ENCODE measurements at regions not wholly inside any gene's neighbourhood (a gene's known extent, or its start where the extent isn't known, plus 50 kb on each side); places are given as distances from the start of the nearest gene placed in this dataset.
"Not testable (repeated sequence)": the region's sequence is repeated elsewhere in the genome, so short reads cannot be mapped to it uniquely, and the experiment has no call there.

DNA sequence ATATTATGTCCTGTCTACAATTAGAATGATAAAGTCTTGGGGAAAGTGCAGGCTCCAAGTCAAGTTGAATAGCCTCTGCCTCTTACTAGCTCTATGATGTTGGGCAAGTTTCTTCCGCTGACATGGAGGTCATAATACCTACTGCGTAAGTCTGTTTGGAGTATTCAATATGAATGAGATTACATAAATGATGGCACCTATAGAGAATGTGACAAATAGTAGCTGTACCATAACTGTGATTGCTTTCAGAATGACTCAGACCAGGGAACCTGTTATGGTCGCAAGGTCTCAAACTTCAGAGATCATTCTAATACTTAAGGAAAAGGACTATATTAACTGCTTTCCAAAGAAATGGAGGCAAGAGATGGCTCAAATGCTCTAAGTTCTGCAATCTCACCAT lies 94.0 kb upstream of the ABCA1 start:
- no peak for DNase-seq (ENCODE audit: extremely low read depth, low read depth)

GRCh38 chr9:105022545-105022944 lies 94.6 kb upstream of the ABCA1 start:
- DNase-seq (ENCODE audit: extremely low read depth, low read depth) = not testable (repeated sequence)

GRCh38 chr9:105023788-105024187 lies 95.8 kb upstream of the ABCA1 start:
- no peak for DNase-seq (ENCODE audit: extremely low read depth, low read depth)

- DNase-seq (ENCODE audit: extremely low read depth, low read depth) = no peak
These were observed 96.6 kb upstream of the ABCA1 start for GRCh38 chr9:105024529-105024928.

DNA sequence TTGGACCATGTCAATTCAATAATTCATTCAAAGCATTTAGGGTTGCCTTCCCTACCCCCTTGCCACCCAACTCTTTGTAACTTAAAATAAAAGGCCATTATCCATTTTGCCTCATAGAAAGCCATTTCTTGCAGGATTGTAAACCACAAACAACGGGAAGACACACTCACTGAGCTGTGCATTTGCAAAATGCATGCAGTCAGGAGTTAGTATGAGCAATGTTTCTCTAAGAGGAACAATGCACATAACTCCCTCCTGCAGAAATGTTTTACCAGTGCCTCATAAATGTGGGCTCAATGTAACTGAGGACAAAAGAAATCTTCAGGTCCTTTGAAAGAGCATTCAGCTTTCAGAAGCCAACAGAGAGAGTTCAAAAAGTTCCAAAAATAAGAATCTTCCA lies 98.5 kb upstream of the ABCA1 start:
- DNase-seq (ENCODE audit: extremely low read depth, low read depth) = no peak

- no peak for DNase-seq (ENCODE audit: extremely low read depth, low read depth)
These were observed 99.1 kb upstream of the ABCA1 start for GRCh38 chr9:105027084-105027483.

DNA sequence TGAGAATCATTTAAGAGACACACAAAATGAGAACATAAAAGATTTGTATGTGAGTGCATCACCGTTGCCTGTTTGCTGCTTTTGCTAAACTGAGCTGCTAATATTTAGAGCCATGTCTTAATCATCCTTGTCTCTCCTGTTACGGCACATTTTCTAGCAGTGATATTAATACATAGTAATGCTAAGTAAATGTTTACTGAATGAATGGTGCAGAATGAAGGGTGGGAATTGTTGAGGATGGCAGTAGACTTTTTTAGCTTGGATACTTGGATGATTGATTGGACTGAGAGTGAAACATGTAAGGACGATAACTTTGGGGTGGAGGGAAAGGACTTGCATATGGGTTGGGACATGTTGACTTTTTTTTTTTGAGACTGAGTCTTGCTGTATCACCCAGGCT lies 102.3 kb upstream of the ABCA1 start:
- no peak for DNase-seq (ENCODE audit: extremely low read depth, low read depth)

DNA sequence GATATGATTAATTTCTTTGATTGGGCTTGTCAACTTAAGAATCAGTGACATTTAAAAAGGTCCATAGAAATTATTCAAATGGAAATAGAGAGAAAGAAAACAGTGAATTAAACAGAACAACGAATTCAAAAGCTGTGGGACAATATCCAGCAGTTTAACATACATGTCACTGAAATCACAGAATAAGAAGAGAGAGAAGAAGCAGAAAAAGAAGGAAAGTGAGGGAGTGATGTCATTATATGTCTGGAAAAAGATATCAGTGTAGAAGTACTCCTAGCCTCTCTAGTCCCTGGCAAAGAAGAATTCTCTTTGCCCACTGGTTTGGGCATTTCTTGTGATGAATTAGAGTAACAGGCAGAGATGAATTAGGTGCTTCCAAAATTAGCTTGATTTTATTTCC lies 109.2 kb upstream of the ABCA1 start:
- no peak for DNase-seq (ENCODE audit: extremely low read depth, low read depth)

DNA sequence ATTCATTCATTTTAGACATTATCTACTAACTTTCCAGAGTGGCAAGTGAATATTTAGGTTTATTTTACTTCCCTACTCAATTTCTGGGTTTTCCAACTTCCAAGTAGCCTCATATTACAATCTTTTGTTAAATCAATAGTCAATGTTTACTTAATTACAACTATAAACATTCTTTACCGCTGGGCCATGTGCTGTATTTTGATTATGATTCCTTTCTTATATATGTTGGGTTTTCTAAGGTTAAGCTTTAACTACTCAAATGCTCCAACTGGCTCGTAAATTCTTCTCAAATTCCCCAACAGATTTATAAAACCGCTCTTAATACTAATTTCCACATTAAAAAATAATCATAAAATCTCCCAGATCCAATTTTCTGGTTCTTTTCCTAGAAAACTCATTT lies 110.1 kb upstream of the ABCA1 start:
- no peak for DNase-seq (ENCODE audit: extremely low read depth, low read depth)

GRCh38 chr9:105039175-105039799 lies 111.3 kb upstream of the ABCA1 start:
- no peak for DNase-seq (ENCODE audit: extremely low read depth, low read depth)

- no peak for DNase-seq (ENCODE audit: extremely low read depth, low read depth)
These were observed 115.5 kb upstream of the ABCA1 start for GRCh38 chr9:105043370-105043936.

- DNase-seq (ENCODE audit: extremely low read depth, low read depth) = no peak
These were observed 116.6 kb upstream of the ABCA1 start for GRCh38 chr9:105044518-105044917.

DNA sequence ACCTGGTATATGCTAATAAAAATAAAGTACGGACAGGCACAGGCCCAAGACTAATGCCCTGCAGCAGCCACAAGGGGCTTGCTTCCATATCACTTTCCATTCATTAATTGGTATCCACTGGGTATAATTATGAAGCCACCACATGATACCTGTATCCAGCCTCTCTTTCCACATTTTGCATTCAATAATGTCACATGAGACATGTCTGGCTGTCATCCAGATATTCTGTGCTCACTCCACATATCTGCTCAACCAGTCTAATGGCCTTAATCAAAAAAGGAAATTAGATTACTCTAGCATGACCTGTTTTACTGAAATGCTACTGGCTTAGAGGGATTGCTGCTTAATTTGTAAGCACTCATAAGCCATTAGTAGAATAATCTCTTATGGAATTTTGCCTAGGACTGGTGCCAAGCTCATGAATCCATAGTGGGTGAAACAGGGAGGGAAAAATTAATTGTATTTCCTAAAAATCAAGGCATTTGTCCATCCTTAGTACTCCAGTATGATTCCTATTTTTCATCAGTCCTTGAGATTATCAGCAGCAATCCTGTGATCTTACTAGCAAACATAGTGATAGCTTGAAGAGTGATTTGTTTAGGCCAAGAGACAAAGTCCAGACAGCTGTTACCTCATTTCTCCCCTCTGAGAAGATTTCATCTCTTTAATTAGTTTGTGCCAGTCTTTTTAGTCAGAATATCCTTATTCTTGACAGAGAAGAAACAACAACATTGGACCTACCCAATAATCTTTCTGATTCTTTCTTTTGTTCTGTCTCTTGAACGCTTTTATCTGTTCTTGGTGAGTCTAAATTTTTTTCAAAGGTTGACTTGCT lies 119.2 kb upstream of the ABCA1 start:
- DNase-seq (ENCODE audit: extremely low read depth, low read depth) = no peak

GRCh38 chr9:105047742-105048041 lies 119.7 kb upstream of the ABCA1 start:
- no peak for DNase-seq (ENCODE audit: extremely low read depth, low read depth)

DNA sequence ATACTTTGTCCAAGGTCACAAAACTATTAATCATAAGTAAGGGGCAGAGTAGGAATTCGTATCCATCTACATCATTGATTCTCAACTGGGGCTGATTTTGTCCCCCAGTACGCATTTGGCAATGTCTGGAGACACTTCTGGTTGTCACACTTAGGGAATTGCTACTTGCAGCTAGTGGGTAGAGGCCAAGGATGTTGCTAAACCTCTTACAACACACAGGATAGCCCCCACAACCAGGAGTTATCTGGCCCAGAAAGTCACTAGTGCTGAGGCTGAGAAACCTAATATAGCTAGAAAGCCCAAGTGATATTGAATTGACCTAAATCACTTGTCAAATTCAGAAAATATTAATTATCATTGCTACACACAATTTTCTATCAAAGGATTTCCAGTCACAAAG lies 120.4 kb upstream of the ABCA1 start:
- no peak for DNase-seq (ENCODE audit: extremely low read depth, low read depth)

DNA sequence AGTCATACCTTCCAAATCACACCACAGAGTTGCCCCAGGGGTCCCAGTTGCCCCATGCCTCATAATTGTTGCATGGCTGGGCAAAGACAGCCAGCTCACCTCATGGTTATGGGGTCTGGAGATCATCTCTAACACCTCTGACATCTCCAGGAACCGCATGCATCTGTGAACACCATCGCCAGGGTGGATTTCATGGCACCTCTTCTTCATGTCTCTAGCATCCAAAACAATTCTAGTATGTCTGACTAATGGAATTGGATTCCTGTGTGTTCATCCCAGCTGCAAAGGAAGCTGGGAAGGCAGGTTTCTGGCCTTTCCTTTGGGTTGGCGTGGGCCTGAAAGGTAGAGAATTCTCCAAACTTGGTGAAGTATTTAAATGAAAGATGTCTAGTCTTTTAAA lies 122.3 kb upstream of the ABCA1 start:
- no peak for DNase-seq (ENCODE audit: extremely low read depth, low read depth)

DNA sequence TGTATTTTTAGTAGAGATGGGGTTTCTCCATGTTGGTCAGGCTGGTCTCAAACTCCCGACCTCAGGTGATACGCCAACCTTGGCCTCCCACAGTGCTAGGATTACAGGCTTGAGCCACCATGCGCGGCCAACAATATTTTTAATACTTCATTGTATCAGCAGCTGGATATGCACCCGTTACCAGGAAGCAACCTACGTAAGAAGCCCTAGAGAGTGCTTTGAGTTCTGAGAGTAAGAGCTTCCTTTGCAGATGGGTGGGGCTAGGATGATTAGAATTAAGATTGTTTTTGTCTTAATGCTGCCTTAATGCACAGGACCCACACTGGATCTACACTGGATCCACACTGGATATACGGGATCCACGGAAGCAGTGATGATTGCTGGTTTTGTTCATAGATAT lies 123.9 kb upstream of the ABCA1 start:
- DNase-seq (ENCODE audit: extremely low read depth, low read depth) = no peak

DNA sequence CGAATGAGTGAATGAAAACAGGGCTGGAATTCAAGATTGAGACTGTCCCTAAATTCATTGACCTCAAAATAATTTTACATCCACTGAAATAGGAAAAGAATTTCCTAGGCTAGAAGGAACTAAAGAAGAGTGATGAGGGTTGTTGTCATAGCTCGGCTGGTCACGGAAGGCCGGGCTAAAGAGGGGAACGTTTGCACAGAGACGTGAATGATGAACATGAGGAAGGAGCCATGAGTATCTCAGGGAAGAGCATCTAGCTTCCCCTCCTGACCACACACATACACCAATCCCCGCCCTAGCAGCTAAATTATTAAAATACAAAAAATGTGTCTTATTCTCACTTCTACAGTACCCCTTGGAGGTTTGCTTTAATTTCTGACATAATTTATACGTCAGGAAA lies 124.4 kb upstream of the ABCA1 start:
- DNase-seq (ENCODE audit: extremely low read depth, low read depth) = no peak

GRCh38 chr9:105053209-105053652 lies 125.3 kb upstream of the ABCA1 start:
- no peak for DNase-seq (ENCODE audit: extremely low read depth, low read depth)

GRCh38 chr9:105054491-105054890 lies 126.5 kb upstream of the ABCA1 start:
- DNase-seq (ENCODE audit: extremely low read depth, low read depth) = no peak

GRCh38 chr9:105055917-105056316 lies 128.0 kb upstream of the ABCA1 start:
- DNase-seq (ENCODE audit: extremely low read depth, low read depth) = no peak

DNA sequence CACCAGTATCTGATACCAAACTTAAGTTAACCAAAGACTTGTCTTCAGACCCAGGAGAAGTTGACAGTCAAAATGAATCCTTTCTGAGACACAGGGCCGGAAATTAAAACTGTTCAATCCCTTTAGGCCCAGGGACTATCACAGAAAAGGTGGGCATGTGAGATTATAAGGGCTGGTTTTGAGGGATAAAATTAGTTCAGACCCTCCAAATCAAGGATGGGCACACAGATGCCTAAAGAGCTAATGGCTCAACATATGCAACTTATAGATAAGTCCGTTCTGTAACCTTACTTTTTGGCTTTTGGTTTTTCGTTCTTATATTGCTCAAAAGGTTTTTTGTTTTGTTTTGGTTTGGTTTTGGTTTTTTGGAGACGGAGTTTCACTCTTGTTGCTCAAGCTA lies 129.6 kb upstream of the ABCA1 start:
- DNase-seq (ENCODE audit: extremely low read depth, low read depth) = no peak
